SH-SY5Y (cell line): ENCODE measurements at regions not wholly inside any gene's neighbourhood (a gene's known extent, or its start where the extent isn't known, plus 50 kb on each side); places are given as distances from the start of the nearest gene placed in this dataset.

Source experiments
- GATA2 ChIP-seq: IDR thresholded peaks from 2 replicates; pipeline ENCODE4 v1.6.1; 2011; ENCODE audit warnings: mild to moderate bottlenecking, low read depth, low read length
- GATA3 ChIP-seq: IDR thresholded peaks from 2 replicates; pipeline ENCODE4 v1.6.1; 2011; ENCODE audit warnings: low read depth, mild to moderate bottlenecking, low read length, moderate library complexity

- TF ChIP-seq GATA2 (no peak), GATA3 (no peak)
These were observed 111.0 kb downstream of the GATA6 start for GRCh38 chr18:22280453-22280750.
